GDM1 (cell line): ENCODE measurements at regions not wholly inside any gene's neighbourhood (a gene's known extent, or its start where the extent isn't known, plus 50 kb on each side); places are given as distances from the start of the nearest gene placed in this dataset.

ENCODE experiments used
- DNase-seq: peaks from one replicate; lab custom pipeline; 2025; lab: John Stamatoyannopoulos, UW

GRCh38 chr14:71675126-71675899 lies 256.9 kb upstream of the RGS6 start:
- DNase-seq: no peak

GRCh38 chr14:71675900-71676287 lies 256.3 kb upstream of the RGS6 start:
- no peak for DNase-seq

DNA sequence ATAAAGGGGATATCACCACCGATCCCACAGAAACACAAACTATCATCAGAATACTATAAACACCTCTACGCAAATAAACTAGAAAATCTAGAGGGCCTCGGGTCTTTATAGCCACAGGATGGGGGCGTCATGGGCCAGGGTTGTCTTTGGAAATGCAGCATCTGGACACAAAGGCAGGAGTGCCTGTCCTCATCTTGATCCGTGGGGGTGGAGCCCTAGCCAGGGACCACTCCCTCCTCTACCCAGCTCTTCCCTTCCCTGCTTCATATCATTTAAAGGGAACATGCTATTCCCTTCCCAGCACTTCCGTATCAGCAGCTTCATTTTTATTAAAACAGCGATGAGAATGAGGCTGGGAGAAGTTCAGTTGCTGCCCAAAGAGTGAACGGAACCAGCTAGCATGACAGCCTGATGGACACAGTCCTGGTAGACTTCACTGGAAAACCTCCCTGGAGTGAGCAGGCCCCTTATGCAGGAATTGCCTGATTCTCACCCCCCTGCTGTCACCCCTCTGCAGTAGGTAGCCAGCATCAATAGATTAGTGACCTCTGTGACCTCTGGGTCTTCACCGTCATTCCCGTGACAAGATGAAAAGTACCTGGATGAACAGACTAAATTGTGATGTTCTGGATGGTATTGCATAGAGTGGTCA lies 251.4 kb upstream of the RGS6 start:
- no peak for DNase-seq

GRCh38 chr14:71682337-71682736 lies 249.9 kb upstream of the RGS6 start:
- DNase-seq: no peak

- DNase-seq: no peak
Observed at GRCh38 chr14:71684323-71684722, 247.9 kb upstream of the RGS6 start.

DNA sequence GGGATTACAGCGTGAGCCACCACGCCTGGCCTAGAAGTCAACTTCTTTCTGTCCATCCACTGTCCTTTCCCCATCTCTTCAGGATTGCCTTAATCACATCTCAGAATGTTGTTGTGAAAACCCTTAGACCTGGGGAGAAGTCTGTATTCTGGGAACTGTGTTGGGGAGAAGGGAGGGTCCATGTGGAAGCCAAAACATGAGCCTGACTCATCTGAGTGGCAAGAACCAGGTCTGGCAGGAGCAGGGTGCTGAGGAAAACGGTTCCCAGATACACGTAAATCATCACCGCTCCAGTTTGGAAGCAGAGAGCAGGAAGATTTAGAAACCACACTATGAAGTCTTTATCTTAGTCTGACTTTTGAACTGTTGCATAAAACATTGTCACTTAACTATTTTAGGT lies 245.6 kb upstream of the RGS6 start:
- DNase-seq: no peak

- no peak for DNase-seq
Observed at GRCh38 chr14:71687166-71687831, 244.9 kb upstream of the RGS6 start.

DNA sequence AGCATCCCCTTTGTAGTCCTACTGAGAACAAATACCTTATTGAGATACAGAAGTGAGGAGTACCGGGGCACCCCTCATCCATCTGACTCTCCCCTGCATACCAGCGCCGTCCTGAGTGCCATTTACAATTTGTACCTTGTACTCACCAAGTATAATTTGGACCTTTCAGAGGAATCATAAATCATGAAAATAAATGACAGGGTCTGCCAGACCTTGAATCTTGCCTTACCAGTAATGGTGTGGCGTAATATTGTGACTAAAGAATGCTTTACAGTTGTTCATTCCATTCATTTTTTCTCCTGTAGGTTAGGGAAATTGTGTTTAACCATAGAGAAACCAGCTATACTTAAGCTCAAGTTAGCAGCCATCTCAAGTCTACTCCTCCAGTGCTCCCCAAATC lies 243.7 kb upstream of the RGS6 start:
- DNase-seq: no peak

DNA sequence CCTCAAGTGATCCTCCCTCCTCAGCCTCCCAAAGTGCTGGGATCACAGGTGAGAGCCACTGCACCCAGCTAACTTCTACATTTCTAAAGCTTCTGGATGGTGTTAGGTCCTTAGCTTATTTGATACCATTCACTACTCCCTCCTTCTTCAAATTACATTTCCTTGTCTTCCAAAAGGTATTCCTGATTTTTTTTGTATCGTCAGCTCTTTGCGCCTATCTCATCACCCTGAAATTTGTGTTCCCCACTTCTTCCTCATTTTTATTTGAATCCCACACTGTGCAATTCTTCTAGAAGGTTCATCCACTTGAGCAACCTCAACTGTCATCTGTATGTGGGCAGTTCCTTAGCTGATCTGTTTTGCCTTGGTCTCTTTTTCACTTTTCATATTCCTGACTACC lies 241.8 kb upstream of the RGS6 start:
- no peak for DNase-seq

- no peak for DNase-seq
Observed at GRCh38 chr14:71692496-71692895, 239.7 kb upstream of the RGS6 start.

DNA sequence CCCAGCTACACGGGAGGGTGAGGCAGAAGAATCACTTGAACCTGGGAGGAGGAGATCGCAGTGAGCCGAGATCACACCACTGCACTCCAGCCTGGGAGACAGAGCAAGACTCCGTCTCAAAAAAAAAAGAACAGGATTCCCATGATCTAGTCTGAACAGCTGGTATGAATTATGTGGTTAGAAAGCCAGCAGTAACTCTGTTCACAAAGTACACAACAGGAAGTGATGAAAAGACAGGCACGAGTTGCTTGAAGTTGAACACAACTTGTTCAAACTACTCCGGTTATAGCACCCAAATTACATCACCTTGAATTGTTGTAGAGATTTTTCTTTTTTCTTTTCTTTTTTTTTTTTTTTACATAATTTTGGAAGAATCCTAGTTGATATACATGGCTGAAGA lies 238.8 kb upstream of the RGS6 start:
- DNase-seq: no peak

DNA sequence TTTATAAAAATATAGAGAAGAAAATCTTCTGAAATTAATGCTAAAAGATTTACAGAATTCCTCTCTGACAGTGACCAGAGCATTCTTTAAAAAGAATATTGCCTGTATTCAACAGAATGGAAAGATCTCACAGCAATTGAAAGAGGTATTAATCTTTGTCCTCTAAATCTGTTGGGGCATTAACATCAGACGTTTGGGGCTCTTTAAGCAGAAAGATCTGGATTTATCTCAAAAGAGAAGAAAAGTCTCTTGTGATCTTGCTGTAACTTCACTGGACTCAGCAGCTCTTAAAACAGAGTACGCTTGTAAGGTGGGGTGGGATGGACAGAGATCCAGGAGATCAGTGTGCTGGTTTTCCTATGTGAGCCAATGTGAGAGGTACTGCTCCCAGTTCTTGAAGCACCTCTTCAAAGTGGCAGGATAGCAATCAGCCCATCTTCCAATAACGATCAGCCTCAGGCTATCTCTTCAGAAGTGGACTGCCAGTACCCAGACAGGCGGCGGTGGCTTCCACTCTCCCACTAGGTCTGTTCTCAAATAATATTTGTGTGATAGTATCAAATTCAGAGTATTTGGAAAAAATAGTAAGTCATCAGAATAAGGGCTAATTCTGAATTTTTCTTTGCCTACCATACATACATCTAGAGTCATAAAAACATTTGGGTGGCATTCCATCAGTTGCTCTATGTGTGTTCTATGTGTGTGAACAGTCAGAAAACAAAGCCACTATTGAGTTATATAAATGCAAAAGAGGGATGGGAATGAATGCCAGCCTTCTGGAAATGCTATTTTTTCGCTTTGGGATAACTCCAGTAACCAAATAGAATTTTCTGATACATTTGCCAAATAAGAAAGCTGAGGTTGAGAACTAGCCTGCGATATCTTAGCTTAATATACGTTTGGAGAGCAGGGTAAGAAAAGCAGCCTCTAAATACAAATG lies 237.4 kb upstream of the RGS6 start:
- DNase-seq: no peak

GRCh38 chr14:71695611-71696350 lies 236.4 kb upstream of the RGS6 start:
- no peak for DNase-seq

- DNase-seq: no peak
Observed at GRCh38 chr14:71698027-71698426, 234.2 kb upstream of the RGS6 start.

- DNase-seq: no peak
Observed at GRCh38 chr14:71698673-71699072, 233.6 kb upstream of the RGS6 start.

- DNase-seq: no peak
Observed at GRCh38 chr14:71701990-71702389, 230.2 kb upstream of the RGS6 start.

DNA sequence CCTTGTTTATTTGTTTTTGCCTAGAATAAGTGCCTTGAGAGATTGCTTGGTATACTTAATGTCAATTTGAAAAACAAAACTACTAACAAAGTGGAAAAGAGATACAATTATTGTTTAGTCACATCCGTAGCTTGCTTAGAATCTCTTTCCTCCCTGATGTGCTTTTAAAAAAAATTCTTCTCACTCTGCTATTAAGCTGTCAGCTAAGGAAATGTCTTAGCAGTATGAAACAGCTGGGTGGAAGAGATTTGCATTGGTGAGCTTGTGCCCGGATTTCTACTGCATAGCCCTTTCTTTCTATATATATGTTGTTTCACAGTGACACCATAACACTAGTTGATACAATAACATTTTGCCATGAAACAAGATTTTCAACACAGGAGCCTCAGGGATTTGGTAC lies 229.4 kb upstream of the RGS6 start:
- no peak for DNase-seq

- no peak for DNase-seq
Observed at GRCh38 chr14:71703477-71703876, 228.8 kb upstream of the RGS6 start.

DNA sequence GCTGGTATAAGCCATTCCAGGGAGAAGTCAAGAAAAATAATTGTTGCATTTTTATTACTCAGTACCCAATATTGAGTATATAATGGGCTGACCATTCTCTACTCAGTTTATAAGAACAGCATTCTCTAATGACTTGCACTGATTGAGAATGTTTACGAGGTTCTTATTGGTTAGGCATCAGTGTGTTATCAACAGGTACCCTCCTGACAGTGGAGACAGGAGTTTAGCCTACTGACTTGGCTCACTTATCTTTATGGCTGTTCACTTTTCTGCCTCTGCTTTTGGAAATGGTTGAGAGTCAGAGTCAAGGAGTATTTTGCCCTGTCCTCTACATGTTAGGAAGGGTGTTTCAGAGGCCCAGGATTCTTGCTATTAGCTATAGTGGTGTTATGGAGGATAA lies 228.0 kb upstream of the RGS6 start:
- no peak for DNase-seq

DNA sequence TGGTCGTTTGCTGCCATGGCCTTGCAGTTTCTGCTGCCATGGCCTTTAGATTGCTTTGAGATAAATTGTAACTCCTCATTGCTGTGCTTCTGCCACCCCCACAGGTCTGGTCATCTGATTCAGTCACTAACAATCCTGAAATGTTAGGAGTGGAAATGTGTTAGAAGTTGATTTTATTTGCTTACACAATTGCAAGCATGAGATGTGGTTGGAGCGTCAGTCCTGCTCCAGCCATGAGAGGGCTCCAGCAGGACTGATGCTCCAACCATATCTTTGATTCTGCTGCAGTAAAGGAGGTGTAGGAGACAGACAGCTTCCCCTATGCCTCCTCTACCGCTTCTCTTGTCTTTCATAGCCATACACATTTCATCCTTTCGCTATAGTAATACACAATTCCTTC lies 226.8 kb upstream of the RGS6 start:
- DNase-seq: no peak

DNA sequence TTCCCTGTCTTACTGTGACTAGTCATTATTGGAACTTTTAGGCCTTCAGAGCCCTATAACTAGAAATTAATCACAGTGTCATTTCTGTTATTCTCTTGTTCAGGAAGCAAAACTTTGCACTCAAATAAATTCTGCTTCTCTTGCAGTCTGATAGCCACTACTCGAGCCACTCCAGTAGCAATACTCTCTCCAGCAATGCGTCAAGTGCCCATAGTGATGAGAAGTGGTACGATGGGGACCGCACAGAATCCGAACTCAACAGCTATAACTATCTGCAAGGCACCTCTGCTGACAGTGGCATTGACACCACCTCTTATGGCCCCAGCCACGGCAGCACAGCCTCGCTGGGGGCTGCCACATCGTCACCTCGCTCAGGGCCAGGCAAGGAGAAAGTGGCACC lies 223.2 kb upstream of the RGS6 start:
- DNase-seq: no peak

- DNase-seq: no peak
Observed at GRCh38 chr14:71709987-71710386, 222.2 kb upstream of the RGS6 start.
